HG03469 (cell line): ENCODE measurements at regions not wholly inside any gene's neighbourhood (a gene's known extent, or its start where the extent isn't known, plus 50 kb on each side); places are given as distances from the start of the nearest gene placed in this dataset.
"Not testable (repeated sequence)": the region's sequence is repeated elsewhere in the genome, so short reads cannot be mapped to it uniquely, and the experiment has no call there.

Experiments used
- ATAC-seq: cut with Tn5 transposase; IDR thresholded peaks from one replicate; pipeline ENCODE4 v1.9.1; 2021; ENCODE audit warnings: mild to moderate bottlenecking, moderate library complexity, moderate number of reproducible peaks; ENCODE audit not compliant: unreplicated experiment

DNA sequence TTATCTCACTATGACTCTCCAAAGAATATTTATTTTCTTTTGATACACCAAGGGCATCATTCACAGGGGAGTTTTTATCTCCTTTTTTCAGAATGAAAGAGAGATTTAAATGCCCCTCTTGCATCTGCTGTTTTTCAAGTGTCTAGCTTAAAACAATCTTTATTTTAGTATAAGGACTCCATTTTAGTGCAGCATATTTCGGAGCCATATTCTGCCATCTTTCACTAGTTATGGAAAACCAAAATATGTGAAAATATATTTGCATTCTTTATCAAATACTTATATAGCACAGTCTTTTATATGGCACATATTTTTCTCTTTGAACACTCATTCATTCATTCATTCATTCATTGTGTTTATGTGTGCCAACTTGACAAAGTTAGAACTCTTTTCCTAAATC, 1130.2 kb downstream of the SLITRK5 start:
- ATAC-seq: no peak

DNA sequence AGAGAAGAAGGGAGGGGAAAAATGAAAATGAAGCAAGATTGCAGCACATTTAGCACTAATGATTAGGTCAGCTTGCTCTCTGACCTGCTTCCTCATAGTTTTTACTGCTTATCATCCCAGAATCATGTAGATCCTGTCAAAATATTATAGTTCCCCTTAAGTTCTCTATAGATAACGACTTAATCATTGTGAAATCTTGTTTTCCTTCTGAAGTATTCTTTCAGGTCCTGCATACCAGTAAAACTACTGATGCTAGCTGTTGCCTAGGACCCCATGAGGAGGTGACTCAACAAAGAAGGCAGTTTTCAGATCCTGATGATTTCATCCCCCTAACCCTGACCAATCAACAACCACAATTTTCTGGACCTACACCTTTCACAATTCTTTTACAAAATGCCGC, 1131.7 kb downstream of the SLITRK5 start:
- no peak for ATAC-seq

DNA sequence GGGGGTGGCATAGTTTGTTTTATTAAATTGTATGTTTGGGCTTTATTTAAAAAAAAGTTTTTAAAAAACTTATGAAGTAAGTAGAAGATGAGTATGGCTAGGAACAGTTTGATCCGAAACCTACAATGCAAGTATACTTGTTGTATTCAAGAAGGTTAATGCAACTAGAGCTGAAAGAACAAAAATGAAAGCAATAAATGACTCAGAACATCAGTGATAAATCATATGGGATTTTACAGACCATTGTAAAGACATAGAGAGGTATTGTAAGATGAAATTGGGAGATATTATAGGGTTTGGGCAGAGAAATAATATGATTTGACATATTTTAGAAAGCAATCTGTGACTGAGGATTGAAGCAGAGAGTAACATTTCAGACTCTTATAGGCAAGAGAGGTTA, 1135.3 kb downstream of the SLITRK5 start:
- no peak for ATAC-seq

DNA sequence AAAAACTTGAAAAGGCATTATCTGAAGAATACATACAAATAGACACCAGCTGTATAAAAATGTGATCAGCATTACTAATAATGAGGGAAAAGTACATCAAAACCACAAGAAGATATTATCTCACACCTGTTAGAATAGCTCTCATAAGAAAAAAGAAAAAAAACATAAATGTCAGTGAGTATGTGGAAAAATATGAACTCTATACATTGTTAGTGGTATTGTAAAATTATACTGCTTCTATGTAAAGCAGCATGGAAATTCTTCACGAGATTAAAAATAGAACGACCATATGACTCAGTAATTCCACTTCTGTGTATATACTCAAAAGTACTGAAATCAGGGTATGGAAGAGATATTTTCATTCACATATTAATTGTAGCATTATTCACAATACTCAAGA, 1146.4 kb downstream of the SLITRK5 start:
- no peak for ATAC-seq

DNA sequence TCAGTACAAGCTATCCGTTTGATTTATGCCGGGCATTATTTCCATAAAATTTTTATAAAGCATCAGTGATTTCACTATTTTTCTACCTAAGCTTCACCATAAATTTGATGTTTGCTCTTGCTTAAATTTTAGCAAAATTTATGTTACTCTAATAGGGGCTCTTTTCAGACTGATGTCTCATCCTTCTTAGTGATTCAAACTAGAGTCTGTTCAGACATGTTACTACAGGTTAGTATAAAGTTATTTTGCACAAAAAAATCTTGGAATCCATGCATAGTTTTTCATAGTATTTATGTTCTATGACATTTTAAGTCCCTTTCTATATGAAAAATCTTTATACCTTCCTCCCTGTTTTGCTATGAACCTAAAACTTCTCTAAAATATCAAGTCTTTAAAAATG, 1151.9 kb downstream of the SLITRK5 start:
- no peak for ATAC-seq

DNA sequence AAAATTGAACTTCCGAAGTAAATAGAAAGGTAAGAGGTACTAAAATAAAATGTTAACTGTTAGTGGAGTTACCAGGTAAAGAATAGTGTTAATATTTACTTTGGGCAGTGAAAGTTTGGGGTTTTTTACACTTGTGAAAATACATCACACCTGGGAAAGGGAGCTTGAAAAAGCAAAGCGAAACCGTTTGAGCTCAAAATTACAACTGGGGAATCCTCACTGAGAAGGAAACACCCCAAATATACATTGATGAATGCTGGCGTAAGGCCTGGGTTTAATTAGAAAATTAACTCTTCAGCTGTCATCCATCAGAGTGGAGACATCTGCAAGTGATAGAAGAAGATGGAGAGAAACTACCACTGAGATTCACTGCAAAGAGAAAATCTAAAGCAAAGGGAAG, 1153.0 kb downstream of the SLITRK5 start:
- ATAC-seq: no peak

DNA sequence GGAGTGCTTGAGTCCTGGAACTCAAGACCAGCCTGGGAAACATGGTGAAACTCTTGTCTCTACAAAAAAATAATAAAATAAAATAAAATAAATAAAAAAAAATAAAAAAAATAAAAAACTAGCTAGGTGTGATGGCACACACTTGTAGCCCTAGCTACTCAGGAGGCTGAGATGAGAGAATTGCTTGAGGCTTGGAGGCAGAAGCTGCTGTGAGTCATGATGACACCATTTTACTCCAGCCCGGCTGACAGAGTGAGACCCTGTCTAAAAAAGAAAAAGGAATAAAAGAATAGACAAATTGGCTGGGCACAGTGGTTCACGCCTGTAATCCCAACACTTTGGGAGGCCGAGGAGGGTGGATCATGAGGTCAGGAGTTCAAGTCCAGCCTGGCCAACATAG, 1168.9 kb downstream of the SLITRK5 start:
- no peak for ATAC-seq

DNA sequence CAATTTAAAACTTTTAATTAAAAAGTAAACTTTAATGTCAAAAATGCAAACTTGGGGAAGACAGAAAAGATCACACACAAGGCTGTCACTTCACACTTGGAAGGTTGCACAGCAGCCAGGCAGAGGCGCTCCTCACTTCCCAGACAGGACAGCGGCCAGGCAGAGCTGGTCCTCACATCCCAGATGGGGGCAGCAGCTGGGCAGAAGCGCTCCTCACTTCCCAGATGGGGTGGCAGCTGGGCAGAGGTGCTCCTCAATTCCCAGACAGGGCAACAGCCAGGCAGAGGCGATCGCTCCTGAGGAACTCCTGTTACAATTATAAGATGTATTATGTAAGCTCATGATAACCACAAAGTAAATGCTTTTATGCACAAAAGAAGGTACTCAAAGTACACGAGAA, 1181.1 kb downstream of the SLITRK5 start:
- ATAC-seq: not testable (repeated sequence)

DNA sequence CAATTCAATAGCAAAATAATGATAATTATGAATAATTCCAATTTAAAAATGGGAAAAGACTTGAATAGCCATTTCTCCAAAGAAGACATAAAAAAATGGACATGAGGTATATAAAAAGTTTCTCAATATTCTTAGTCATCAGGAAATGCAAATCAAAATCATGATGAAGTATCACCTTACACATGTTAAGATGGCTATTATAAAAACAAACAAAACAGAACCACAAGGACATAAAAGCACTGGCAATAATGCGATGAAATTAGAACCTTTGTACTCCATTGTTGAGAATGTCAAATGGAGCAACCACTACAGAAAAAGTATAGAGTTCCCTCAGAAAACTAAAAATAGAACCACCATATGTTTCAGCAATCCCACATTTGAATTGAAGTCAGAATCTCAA, 1186.1 kb downstream of the SLITRK5 start:
- ATAC-seq: no peak

DNA sequence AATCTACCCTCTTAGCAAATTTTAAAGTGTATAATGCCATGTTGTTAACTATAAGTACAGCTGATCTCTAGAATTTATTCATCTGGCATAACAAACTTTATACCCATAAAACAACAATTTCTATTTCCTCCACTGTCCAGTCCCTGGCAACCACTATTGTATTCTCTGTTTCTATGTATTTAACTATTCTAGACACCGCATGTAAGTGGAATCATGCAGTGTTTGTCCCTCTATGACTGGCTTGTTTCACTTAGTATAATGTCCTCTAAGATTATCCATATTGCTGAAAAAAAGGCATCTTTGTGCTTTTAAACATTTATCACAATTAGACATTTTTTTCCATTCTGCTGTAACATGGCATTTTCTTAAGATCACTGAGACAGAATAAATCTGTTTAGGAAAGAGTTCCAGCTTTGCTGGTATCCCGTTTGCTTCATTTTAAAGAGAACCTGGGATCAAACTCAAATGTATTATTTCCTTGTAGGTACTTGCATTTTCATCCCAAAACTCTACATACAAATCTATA, 1191.0 kb downstream of the SLITRK5 start:
- ATAC-seq: no peak

DNA sequence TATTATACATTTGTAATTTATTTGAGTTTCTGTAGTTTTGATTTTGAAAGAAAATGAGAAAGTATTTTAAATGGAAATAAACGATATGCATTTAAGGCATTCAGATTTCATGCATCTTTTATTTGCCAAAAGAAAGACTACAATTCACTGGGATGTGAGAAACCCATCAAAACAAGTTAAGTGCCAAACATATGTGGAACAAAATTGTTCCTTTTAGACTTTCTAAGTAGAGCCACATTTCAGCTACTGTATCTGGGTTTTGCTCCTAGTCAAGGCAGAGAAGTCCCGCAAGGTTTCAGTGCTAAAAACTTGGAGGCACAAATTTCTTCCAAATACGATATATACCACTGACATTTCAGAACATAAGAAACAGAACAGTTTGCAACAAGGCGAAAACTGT, 1191.9 kb downstream of the SLITRK5 start:
- ATAC-seq: no peak

DNA sequence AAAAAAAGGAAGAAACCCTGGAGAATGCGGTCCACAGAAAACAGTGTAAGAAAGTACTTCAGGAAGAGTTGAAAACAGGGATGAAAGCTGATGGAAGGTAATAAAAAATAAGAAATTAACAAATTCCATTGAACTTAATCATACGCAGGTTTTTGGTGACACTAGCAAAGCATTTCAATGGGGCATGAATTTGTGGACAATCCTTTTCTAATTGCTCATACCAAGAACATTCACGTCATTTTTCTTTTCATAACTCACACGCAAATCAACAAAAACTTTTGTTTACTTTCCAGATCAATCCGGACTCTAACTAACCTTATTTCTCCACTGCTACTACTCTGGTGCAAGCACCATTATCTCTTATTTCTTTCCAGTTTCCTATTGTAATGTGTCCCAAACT, 1195.0 kb downstream of the SLITRK5 start:
- ATAC-seq: no peak

DNA sequence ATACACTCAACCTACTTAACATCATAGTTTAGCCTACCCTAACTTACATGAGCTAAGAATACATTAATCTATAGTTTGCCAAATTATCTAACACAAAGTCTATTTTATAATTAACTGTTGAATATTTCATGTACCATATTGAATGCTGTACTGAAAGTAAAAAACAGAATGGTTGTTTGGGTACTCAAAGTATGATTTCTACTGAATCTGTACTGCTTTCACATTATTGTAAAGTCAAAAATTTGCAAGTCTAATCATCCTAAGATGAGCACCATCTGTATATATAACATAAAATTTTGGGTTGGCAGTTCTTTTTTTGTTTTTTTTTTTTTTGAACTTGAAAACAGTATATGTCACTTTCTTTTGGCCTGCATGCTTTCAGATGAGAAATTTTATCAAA, 1212.6 kb downstream of the SLITRK5 start:
- no peak for ATAC-seq

DNA sequence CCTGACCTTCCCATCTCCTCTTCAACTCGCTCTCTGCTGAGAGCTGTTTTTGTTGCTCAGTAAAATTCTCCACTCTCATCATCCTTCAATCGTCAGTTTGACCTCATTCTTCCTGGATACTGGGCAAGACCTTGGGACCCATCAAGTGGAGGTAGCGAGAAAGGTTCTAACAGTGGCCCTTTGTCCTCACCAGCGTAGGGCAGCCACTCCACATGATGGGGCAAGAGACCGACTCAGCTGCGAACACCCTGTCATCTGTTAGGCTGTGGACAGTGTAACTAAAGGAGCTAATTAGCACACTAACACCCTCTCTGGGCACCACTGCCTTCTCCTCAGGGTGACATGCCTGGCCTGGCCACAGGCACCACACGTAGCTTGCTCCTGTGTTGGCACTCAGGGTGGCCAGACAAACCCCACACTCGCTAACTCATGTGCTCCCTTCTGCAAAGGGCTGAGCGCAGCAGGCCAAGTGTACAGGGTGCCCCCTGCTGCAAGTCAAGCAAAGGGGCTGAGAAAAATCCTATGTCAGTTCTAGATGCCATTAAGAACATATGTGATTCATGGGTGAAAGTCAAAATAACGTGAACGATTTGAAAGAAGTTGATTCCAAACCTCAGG, 1216.0 kb downstream of the SLITRK5 start:
- ATAC-seq: no peak

DNA sequence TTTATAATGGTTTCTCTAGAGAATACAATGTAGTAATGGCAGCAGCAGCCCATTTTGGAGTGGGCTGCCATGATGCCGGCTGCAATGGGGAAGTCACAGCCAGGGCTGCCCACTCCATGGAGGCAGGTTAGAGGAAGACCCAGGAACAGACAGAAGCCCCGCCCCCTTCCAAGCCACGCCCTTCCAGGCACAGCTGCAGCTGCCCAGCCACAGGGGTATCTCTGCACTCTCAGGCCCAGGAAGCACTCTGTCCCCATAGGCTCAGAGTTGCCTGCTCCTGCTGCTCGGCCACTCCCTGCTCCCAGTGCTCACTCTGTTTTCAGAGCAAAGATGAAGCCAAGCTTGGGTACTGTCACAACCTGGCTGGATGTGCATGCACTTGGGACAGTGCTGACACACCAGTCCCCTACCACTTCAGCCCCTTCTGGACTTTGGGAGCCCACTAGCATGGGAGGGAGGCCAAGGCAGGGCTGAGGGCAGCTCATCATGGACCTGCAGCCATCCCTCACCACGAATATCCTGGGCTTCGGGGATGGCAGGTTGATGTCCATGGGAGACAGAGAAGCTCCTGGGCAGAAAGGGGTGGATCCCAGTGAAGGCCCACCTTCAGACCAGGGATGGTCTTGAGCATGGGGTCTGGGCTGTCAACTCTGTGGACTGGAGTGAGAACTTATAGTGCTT, 1224.2 kb downstream of the SLITRK5 start:
- no peak for ATAC-seq

DNA sequence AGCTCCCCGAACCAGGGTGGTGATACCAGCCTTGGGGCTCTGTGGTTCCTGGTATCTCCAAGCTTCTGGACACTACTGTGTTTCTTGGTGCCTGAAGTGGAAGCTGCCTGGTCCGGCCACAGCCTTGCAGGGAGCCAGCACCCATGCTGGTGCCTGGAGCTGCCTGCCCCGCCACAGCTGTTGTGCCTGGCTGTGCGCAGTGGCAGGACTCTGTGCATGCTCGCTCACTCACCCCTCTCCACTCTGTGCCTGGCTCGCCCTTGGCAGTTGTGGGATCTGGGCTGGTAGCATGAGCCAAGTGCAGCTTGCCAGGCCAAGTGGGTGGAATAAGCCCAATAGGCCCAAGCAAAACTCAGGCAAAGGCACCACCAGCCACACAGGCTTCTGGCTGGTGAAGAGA, 1225.3 kb downstream of the SLITRK5 start:
- no peak for ATAC-seq

DNA sequence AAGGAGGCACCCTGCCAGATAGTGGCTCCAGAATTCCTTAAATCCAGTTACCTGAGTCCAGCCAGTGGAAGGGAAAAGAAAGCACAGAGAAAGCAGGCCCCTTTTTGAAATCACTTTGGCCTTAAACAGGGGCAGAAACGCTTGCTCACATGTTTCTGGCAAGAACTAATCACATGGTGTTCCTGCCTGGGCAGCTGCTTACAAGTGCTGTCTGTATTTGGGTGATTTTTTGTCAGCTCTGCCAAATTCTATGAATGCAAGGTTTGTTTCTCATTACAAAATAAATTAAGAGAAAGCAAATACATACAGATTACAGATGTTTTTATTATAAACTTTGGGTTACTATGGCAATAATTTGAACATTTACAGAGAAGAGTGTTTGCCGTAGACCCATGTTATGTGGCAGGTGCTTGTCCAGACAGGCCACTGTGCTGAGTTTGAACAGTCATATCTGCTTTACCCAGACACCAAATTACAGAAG, 1237.8 kb downstream of the SLITRK5 start:
- no peak for ATAC-seq

DNA sequence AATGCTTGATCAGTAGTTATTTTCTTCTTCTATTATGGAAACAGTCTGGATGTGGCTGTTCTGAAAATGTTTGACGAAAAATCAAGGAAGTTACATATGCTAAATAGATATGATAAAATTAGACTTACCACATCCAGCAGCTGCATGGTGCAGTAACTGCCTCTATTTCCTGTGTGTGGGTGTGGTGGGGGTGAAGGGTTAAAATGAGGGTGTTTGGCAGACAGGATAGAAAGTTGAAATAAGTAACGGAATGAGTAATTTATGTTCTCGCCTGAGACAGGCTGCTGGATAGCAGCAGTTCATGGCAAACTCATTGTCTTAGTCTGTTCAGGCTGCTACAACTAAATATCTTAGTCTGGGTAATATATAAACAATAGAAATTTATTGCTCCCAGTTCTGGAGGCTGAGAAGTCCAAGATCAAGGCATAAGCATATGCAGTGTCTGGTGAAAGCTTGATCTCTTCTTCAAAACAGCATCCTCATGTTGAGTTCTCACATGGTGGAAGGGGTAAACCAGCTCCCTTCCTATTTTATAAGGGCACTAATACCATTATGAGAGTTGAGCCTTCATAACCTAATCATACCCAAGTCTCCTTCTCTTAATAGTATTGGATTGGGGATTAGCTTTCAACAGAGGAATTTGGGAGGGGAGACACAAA, 1248.9 kb downstream of the SLITRK5 start:
- ATAC-seq: peak; percentile 90

DNA sequence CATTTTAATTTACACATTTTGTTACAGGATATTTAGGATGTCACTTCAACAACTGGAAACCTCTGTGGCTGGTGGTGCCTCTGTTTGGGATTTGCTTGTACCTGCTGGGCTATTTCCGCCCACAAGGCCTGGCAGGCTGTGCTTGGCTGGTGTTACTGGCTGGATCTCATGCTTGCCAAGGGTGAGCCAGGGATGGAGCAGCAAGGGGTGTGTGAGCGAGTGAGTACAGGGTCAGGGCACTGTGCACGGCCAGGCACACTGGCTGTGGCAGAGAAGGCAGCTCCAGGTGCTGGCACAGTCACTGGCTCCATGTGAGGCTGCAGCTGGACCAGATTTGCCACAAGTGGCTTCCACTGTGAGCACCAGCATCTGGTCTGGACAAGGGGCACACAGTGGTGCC, 1254.8 kb downstream of the SLITRK5 start:
- no peak for ATAC-seq

DNA sequence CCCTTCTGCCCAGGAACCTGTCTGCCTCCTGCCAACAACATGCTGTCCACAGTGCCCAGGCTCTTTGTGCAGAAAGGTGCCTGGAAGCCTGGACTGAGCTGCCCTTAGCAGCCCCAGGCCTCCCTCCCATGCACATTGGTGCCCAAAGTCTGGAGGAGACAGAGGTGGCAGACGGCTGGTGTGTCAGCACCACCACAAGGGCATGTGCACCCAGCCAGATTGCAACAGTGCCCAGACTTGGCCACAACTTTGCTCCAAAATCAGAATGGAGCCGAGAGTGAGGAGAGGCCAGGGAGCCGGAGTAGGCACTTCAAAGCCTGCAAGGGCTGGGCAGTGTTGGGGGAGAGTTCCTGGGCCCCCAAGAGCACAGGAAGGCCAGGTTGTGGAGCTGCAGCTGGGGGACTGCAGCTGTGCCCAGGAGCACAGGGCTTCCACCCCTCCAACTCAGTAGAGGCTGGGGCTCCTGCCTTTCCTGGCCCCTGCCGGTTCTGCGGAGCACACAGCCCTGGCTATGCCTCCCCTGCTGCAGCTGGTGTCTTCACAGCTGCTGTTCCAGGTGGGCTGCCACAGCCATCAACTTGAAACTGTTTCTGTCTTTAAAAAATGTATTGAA, 1255.8 kb downstream of the SLITRK5 start:
- no peak for ATAC-seq

DNA sequence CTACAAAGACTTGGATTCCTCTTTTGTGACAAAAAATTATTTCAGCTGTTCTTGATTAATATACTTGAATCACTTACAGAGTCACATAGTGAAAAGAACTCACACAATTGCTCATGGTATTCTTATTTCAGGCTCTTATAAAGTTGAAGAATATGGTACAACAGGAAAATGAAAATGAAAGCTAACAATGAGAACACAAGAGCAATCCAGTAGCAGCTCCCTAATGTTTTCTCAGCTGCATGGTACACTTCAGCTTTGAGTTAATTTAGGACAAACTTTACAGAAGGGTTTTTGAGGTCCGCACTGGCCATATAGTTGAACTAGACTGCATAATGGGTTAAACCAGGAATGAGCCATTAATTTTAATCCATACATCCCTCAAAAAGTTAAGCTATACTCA, 1261.8 kb downstream of the SLITRK5 start:
- ATAC-seq: no peak

DNA sequence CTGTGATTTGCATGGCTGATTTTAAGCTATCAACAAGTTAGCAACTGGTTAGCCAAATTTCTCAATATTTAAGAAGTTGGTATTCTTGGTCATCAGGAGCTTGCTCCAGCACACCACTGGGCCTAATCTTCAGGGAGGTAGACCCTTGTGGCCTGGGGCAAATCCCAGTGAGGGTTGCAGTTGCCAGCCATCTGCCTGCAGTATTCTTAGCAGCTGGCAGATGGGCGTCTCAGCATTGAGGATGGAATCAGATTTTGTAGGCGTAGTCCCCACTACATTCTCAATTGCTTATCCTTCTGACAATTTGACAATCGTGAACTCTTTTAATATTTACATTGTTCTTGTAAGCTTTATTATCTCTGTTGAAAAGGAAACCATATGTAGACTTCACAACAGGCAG, 1266.2 kb downstream of the SLITRK5 start:
- no peak for ATAC-seq
